Iris pigment epithelial cell (primary cell): ENCODE measurements at regions not wholly inside any gene's neighbourhood (a gene's known extent, or its start where the extent isn't known, plus 50 kb on each side); places are given as distances from the start of the nearest gene placed in this dataset.

ENCODE experiments used
- DNase-seq: peaks from one replicate; pipeline ENCODE4 v3.0.0-alpha.2; 2011; ENCODE audit warnings: low read depth

GRCh38 chr2:147408357-147408756 is 436.5 kb upstream of the ACVR2A start:
- no peak for DNase-seq

DNA sequence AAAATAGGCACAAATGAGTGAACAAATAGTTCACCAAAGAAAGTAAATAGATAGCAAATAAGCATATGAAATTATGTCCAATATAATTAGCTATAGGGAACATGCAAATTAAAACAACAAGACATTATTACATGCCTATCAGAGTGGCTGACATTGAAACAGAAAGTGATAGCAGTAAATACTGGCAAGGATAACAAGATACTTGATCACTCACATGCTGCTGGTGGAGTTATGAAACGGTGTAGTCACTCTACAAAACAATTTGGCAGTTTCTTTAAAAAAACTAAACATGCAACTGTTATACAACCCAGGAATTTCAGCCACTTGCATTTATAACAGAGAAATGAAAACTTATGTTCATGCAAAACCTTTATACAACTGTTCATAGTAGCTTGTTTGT is 439.2 kb upstream of the ACVR2A start:
- no peak for DNase-seq

DNA sequence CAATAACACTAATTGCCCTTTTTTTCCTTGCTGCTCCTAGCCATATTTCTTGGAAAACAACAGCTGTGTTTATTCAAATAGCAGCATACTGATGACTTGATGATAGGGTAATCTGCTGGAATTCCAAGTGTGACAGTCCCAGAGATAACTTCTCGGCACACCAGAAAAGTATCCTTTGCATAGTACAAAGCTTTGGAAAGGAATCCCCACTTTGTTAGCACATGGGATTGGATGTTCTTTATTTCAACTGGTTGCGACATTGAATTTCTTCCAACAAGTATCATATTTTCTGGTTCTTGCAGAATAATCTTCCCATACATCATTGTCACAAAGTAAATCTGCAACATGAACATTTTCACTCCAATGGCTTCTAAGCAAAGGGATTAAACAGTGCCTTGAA is 445.8 kb upstream of the ACVR2A start:
- DNase-seq: no peak

- DNase-seq: no peak
Measured at GRCh38 chr2:147398301-147398700, 446.5 kb upstream of the ACVR2A start.

DNA sequence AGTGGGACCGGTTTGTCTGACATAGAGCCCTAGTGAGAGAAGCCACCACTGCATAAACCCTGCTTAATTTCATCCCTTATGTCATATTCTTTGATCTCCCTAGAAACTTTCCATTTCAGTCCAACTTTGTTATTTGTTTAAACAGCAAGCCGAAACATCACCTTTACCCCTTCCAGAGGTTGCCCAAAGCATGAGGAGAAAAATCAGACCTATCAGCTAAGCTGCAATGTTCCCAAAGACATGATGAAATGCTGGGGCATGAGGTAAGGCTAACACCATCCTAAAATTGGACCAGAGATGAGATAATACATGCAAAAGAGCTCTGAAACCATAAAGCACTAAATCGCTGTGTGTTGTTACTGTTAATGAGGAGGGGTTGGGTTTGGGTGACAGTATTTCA is 447.9 kb upstream of the ACVR2A start:
- no peak for DNase-seq

DNA sequence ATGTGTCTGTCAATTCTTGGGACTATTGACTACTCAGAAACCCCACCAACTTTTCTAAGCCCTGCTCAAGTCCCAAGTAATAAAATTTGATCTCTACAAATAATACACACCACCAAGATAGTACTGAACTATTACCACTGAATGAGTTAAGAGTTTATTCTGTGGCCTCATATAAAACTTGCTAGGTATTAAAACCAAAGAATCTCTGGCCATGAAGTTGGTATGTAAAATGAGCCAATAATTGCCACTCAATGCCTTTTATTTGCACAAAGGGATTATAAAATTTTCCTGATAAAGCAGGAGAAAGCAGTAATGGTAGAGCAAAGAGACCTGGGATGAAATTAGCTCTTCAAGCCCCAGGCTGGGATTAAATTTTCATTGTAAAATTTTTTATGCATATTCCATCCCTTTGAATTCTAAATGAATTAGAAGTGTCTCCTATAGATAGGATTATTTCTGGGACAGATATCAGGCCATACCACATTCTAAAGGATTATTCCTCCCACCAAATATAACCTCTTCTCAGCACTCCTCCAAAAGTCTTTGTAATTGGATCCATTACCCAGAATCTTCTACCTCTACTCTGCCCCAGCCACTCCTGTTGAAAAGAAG is 450.5 kb upstream of the ACVR2A start:
- no peak for DNase-seq

DNA sequence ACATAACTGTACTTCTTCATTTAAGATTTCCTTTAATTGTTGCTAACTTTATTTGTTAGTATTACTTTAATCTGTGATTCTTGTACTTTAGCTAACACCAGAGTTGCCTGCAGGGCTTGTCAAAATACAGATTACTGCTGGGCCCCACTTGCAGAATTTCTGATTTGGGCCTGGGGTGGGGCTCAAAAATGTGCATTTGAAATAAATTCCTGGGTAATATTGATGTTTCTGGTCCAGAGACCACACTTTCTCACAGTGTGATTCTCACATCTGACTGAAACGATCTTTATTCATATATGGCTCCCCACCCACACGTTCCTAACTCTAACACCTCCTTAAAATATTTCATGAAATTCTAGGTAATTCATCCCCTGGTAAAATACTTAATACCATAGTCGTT is 452.6 kb upstream of the ACVR2A start:
- DNase-seq: no peak

DNA sequence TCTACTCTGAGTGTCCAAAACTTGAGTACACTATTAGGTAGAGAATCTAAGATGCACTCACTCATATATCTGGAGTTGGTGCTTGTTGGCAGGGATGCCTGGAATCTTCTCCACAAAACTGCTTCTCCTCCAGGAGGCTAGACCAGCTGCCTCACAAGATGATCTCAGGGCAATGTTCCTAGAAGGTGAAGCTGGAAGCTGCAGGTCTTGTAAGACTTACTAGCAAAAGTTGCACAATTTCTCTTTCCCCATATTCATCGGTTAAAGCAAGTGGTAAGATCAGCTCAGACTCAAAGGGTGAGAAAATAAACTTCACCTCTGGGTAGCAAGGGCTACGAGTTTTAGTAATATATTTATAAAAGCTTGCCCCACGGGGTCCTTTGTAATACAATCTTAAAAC is 454.4 kb upstream of the ACVR2A start:
- DNase-seq: no peak

- DNase-seq: no peak
Measured at GRCh38 chr2:147389218-147389617, 455.6 kb upstream of the ACVR2A start.

DNA sequence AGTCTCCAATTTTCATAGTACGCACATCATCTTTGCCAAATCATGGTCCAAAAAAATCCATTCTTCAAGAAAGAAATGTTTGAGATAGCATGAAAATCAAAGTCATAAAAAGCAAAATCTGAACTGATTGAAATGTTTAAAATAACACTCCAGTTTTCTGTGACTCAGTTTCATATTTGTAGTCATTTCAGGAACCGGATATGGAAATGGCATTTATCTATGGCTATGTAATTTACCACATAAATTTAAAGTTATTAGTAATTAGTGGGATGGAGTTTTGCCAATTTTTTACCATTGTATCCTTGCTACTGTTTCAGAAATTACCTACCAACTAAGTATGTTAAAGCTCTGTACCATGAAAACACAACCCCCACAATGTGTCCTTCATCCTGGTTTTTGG is 456.6 kb upstream of the ACVR2A start:
- no peak for DNase-seq

DNA sequence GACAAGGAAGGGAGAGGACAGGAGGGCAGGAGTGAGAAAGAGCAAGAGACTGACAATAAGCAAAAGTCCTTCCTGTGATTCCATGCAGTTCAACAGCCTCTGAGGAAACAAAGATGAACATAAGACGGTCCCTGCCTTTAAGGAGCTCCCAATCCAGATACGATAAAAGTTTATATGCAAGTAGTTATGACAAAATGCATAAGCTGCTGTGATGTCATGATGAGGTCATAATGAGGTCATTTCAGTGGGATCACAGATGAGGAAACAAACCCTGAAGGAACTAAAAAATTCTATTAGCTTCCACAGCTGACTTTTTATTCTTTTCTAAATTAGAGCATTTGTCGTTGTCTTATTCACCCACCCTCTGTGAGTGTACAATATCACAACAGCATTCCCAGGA is 458.5 kb upstream of the ACVR2A start:
- no peak for DNase-seq

GRCh38 chr2:147385600-147385999 is 459.2 kb upstream of the ACVR2A start:
- DNase-seq: no peak

DNA sequence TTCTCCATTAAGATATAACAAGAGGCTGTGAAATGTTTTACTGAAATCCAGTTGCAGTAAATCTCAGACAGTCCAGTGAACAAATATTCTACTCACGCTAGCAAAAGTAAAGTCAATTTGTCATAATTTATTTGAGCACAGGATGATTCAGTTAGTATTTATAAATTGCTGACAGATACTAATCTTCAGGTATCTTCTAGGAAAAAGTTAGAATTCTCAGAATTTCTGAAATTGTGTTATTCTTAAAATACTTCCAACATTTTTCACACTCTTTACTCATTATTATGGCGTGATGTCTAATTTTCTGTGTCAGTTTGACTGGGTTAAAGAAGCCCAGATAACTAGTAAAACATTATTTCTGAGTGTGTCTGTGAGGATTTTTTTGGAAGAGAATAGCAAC is 460.2 kb upstream of the ACVR2A start:
- no peak for DNase-seq

DNA sequence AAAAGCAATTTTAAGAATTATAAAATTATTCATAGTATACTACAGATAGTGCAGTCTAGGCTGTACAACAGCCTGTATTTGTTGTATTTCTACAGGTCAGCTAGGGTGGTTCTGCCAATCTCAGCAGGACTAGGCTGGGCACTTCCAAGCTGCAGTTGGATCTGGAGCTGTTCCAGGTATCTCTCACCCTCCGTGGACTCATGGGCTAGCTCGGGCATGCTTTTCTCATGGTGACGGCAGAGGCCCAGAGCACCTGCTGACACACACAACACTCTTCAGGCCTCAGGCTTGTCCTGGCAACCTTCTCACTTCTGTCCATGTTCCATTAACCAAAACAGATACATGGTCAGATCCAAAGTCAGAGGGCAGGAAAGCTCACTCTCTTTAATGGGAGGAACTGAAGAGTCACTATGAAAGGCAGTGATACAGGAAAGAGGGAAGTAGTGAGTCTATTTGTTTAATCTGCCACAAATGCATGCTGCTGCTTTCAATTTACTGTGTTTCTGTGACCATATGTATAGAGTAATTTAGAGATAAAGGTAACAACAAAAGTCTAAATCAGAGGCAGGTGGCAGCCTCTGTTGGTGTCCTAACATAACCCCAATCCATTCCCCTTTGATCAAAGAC is 462.4 kb upstream of the ACVR2A start:
- no peak for DNase-seq

GRCh38 chr2:147378403-147378802 is 466.4 kb upstream of the ACVR2A start:
- DNase-seq: no peak

DNA sequence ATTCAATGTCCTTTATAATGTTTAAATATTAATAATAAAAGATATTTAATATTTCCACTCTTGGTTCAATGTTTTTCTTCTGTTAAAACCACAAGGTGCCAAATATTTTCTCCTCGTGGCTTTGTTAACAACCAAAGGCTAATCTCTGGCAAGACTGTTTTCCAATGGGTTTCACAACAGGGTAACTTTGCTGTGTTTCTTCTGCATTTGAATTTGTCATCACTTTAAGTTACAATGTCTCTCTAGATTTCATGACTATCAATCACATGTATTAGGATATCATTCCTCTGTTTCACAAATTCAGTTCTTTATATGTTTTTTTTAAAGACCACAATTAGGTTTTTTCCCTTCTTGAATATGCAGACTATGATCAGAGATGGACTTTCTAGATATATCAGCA is 469.8 kb upstream of the ACVR2A start:
- no peak for DNase-seq

GRCh38 chr2:147374423-147374811 is 470.4 kb upstream of the ACVR2A start:
- no peak for DNase-seq

- DNase-seq: no peak
Measured at GRCh38 chr2:147373800-147374422, 470.9 kb upstream of the ACVR2A start.

GRCh38 chr2:147368306-147368705 is 476.5 kb upstream of the ACVR2A start:
- no peak for DNase-seq

DNA sequence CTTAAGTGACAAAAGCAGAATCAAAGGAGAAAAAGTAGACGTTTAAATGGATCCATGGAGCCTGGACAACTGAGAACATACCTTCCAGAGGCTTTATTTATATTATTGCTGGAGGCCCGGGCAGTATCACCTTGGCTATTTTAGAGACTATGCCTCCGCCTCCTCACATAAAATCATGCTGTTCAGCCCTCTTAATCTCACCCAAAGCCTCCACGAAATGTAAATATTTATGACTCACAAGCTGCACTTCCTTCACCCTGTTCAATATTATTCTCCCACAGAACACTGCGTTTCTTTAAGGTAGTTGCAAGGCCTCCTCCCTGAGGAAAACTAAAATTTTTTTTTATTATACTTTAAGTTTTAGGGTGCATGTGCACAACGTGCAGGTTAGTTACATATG is 478.6 kb upstream of the ACVR2A start:
- DNase-seq: no peak

DNA sequence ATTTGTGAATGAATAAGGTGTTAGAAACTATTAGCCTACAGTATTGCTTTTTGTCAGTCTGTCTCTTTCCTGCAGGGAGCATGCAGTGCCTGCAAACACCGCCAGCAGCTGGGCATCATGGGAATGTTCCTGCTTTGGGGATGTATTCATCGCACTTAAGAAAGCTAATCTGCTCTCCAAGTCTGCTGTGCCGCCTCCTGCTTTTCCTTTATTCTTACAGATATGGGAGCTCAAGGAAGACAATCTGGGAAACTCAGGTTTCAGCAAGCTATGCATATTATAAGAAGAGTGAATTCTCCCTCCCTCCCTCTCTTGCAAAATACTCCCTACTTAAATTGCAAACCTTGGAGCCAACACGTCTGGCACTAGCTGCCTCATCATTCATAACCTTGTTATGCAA is 479.2 kb upstream of the ACVR2A start:
- no peak for DNase-seq

GRCh38 chr2:147364597-147364996 is 480.2 kb upstream of the ACVR2A start:
- no peak for DNase-seq

DNA sequence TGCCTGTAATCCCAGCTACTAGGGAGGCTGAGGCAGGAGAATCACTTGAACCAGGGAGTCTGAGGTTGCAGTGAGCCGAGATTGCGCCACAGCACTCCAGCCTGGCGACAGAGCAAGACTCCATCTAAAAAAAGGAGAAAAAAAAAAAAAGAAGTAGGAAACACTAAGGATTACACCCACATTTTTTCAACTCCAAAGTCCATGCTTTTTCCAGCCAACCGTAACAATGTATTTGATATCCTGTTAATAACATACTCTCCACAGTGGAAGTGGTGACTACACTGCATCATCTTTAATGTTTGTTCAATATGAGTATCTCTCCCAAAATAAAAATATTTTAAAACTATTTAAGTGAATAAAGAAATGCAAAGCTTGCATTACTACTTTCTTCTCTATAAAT is 481.6 kb upstream of the ACVR2A start:
- no peak for DNase-seq

DNA sequence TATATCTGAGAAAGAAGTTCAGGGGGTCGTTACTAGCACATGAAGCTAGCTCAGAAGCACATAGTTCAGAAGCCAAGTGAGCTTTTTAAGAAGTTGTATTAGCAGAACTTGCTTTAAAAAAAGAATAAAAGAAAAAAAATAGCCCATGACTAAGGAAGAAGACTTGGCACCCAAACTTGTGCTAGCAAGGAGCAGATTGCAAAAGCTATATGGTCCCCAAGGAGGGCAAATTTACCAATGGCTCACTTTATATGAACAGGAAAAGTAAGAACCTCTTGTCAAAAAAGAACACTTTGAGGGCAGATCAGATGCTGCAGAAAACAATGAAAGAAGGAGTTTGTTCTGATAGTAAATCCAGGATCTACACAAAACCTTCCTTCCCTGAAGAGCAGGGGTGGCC is 486.5 kb upstream of the ACVR2A start:
- no peak for DNase-seq
